GM19035 (cell line): ENCODE measurements at regions not wholly inside any gene's neighbourhood (a gene's known extent, or its start where the extent isn't known, plus 50 kb on each side); places are given as distances from the start of the nearest gene placed in this dataset.

Experiments
- ATAC-seq: cut with Tn5 transposase; IDR thresholded peaks from one replicate; pipeline ENCODE4 v1.9.1; 2021; ENCODE audit not compliant: unreplicated experiment

GRCh38 chr5:27328480-27328879 is 290.1 kb upstream of the CDH9 start:
- no peak for ATAC-seq

- no peak for ATAC-seq
Observed at GRCh38 chr5:27325513-27325912, 287.1 kb upstream of the CDH9 start.

GRCh38 chr5:27318701-27319100 is 280.3 kb upstream of the CDH9 start:
- ATAC-seq = no peak

- no peak for ATAC-seq
Observed at GRCh38 chr5:27316271-27316650, 277.9 kb upstream of the CDH9 start.

GRCh38 chr5:27315363-27316270 is 277.2 kb upstream of the CDH9 start:
- no peak for ATAC-seq

GRCh38 chr5:27313549-27313948 is 275.2 kb upstream of the CDH9 start:
- no peak for ATAC-seq

- ATAC-seq = no peak
Observed at GRCh38 chr5:27312291-27312893, 274.0 kb upstream of the CDH9 start.

GRCh38 chr5:27311544-27311943 is 273.2 kb upstream of the CDH9 start:
- no peak for ATAC-seq

- ATAC-seq = no peak
Observed at GRCh38 chr5:27308153-27308552, 269.8 kb upstream of the CDH9 start.

- ATAC-seq = no peak
Observed at GRCh38 chr5:27290172-27290571, 251.8 kb upstream of the CDH9 start.

GRCh38 chr5:27276119-27276518 is 237.7 kb upstream of the CDH9 start:
- ATAC-seq = no peak

GRCh38 chr5:27275345-27275744 is 237.0 kb upstream of the CDH9 start:
- ATAC-seq = no peak

- ATAC-seq = no peak
Observed at GRCh38 chr5:27269766-27270165, 231.4 kb upstream of the CDH9 start.

GRCh38 chr5:27267209-27267824 is 228.9 kb upstream of the CDH9 start:
- no peak for ATAC-seq

GRCh38 chr5:27266184-27266583 is 227.8 kb upstream of the CDH9 start:
- ATAC-seq = no peak

GRCh38 chr5:27257696-27258095 is 219.3 kb upstream of the CDH9 start:
- ATAC-seq = no peak

GRCh38 chr5:27252911-27253310 is 214.5 kb upstream of the CDH9 start:
- no peak for ATAC-seq

GRCh38 chr5:27242258-27242626 is 203.9 kb upstream of the CDH9 start:
- no peak for ATAC-seq

- ATAC-seq = no peak
Observed at GRCh38 chr5:27241564-27242257, 203.3 kb upstream of the CDH9 start.

- ATAC-seq = no peak
Observed at GRCh38 chr5:27240791-27241190, 202.4 kb upstream of the CDH9 start.

- ATAC-seq = no peak
Observed at GRCh38 chr5:27234916-27235315, 196.5 kb upstream of the CDH9 start.

- ATAC-seq = no peak
Observed at GRCh38 chr5:27221410-27221809, 183.0 kb upstream of the CDH9 start.
